WTC11 (cell line): ENCODE measurements at regions not wholly inside any gene's neighbourhood (a gene's known extent, or its start where the extent isn't known, plus 50 kb on each side); places are given as distances from the start of the nearest gene placed in this dataset.

Experiments used
- ATAC-seq: fragments of 200-7000 bp; cut with Tn5 transposase; 2 replicates; pipeline ENCODE4 v1.10.0; 2021; ENCODE audit warnings: mild to moderate bottlenecking, moderate library complexity
- CTCF ChIA-PET: fragments of 300-600 bp; sonication (Branson Sonifier 250); formaldehyde crosslinking; loops from one replicate; lab custom pipeline; 2021; ENCODE audit warnings: antibody characterized with exemption; lab: Charles Lee
- POLR2A ChIA-PET: fragments of 350-600 bp; sonication (Branson Sonifier 250); formaldehyde crosslinking; loops from one replicate; lab custom pipeline; 2021; ENCODE audit warnings: antibody characterized with exemption; lab: Charles Lee
- DNase-seq: peaks from one replicate; pipeline ENCODE4 v3.0.0; 2021; ENCODE audit warnings: low spot score
- H3K27ac Mint-ChIP-seq: 2 replicates; pipeline ENCODE4 v1.8.0; 2021; ENCODE audit warnings: mixed read lengths
- H3K27me3 Mint-ChIP-seq: 2 replicates; pipeline ENCODE4 v1.8.0; 2021; ENCODE audit warnings: low read depth, mild to moderate bottlenecking, moderate library complexity, mixed read lengths
- H3K36me3 Mint-ChIP-seq: 2 replicates; pipeline ENCODE4 v1.8.0; 2021; ENCODE audit warnings: mixed read lengths
- H3K4me1 Mint-ChIP-seq: 2 replicates; pipeline ENCODE4 v1.8.0; 2022; ENCODE audit warnings: mixed read lengths
- H3K4me3 Mint-ChIP-seq: 2 replicates; pipeline ENCODE4 v1.8.0; 2021; ENCODE audit warnings: mild to moderate bottlenecking, moderate library complexity, mixed read lengths
- H3K9me3 Mint-ChIP-seq: 2 replicates; pipeline ENCODE4 v1.8.0; 2021; ENCODE audit warnings: mixed read lengths
- AFF4 ChIP-seq: sonication (generic); formaldehyde crosslinking; IDR thresholded peaks from 2 replicates; pipeline ENCODE4 v1.8.1; 2023; ENCODE audit warnings: mild to moderate bottlenecking, missing genetic modification reagents, borderline replicate concordance
- E2F4 ChIP-seq: sonication (generic); formaldehyde crosslinking; IDR thresholded peaks from 2 replicates; pipeline ENCODE4 v1.8.1; 2022; ENCODE audit warnings: low read depth, mild to moderate bottlenecking, moderate library complexity, missing genetic modification reagents, borderline replicate concordance
- EMX1 ChIP-seq: fragments of 250-450 bp; sonication (Bioruptor Pico); IDR thresholded peaks from 2 replicates; pipeline ENCODE4 v1.8.0; 2021; ENCODE audit warnings: mild to moderate bottlenecking
- ESRRA ChIP-seq: sonication (generic); formaldehyde crosslinking; IDR thresholded peaks from 2 replicates; pipeline ENCODE4 v1.8.1; 2022; ENCODE audit warnings: mild to moderate bottlenecking, missing genetic modification reagents, borderline replicate concordance
- FOXK1 ChIP-seq: sonication (generic); formaldehyde crosslinking; IDR thresholded peaks from 2 replicates; pipeline ENCODE4 v1.8.0; 2022; ENCODE audit warnings: mild to moderate bottlenecking, moderate library complexity, missing genetic modification reagents
- FOXP4 ChIP-seq: sonication (generic); formaldehyde crosslinking; IDR thresholded peaks from 2 replicates; pipeline ENCODE4 v1.8.0; 2022; ENCODE audit warnings: mild to moderate bottlenecking, missing genetic modification reagents
- HMGA2 ChIP-seq: fragments of 250-450 bp; sonication (Bioruptor Pico); IDR thresholded peaks from 2 replicates; pipeline ENCODE4 v1.4.0; 2021; ENCODE audit warnings: mild to moderate bottlenecking, moderate library complexity
- IRF1 ChIP-seq: sonication (generic); formaldehyde crosslinking; IDR thresholded peaks from 2 replicates; pipeline ENCODE4 v1.8.0; 2023; ENCODE audit warnings: missing genetic modification reagents
- JUN ChIP-seq: sonication (generic); formaldehyde crosslinking; IDR thresholded peaks from 2 replicates; pipeline ENCODE4 v1.8.0; 2023; ENCODE audit warnings: mild to moderate bottlenecking, missing genetic modification reagents
- MXD4 ChIP-seq: fragments of 250-450 bp; sonication (Bioruptor Pico); IDR thresholded peaks from 2 replicates; pipeline ENCODE4 v1.8.0; 2021; ENCODE audit warnings: mild to moderate bottlenecking, moderate library complexity, borderline replicate concordance
- TCF7 ChIP-seq: sonication (generic); formaldehyde crosslinking; IDR thresholded peaks from 2 replicates; pipeline ENCODE4 v1.8.0; 2022; ENCODE audit warnings: mild to moderate bottlenecking, low read depth, missing genetic modification reagents, moderate library complexity
- ZNF121 ChIP-seq: sonication (generic); formaldehyde crosslinking; IDR thresholded peaks from 2 replicates; pipeline ENCODE4 v1.8.0; 2023; ENCODE audit warnings: missing genetic modification reagents
- ZNF263 ChIP-seq: sonication (generic); formaldehyde crosslinking; IDR thresholded peaks from 2 replicates; pipeline ENCODE4 v1.8.1; 2022; ENCODE audit warnings: low read depth, mild to moderate bottlenecking, moderate library complexity, missing genetic modification reagents
- ZNF423 ChIP-seq: fragments of 250-450 bp; sonication (Bioruptor Pico); IDR thresholded peaks from 2 replicates; pipeline ENCODE4 v2.1.2; 2022; ENCODE audit warnings: mild to moderate bottlenecking, moderate library complexity
- TF ChIP-seq, protein P1 (sequence below): sonication (generic); formaldehyde crosslinking; IDR thresholded peaks from 2 replicates; pipeline ENCODE4 v1.8.0; 2022; ENCODE audit warnings: mild to moderate bottlenecking, missing genetic modification reagents
- TF ChIP-seq, protein P2 (sequence below): fragments of 250-450 bp; sonication (Bioruptor Pico); IDR thresholded peaks from 2 replicates; pipeline ENCODE4 v1.8.0; 2021; ENCODE audit warnings: mild to moderate bottlenecking
- TF ChIP-seq, protein P3 (sequence below): sonication (generic); formaldehyde crosslinking; IDR thresholded peaks from 2 replicates; pipeline ENCODE4 v1.8.1; 2023; ENCODE audit warnings: mild to moderate bottlenecking, missing genetic modification reagents, moderate library complexity

GRCh38 chr2:234257859-234258561 is 207.5 kb downstream of the SPP2 start:
- H3K36me3 Mint-ChIP-seq: no peaks in the 10 kb centered on the region
- H3K9me3 Mint-ChIP-seq: peaks cover 8% of the 10 kb centered on the region
- H3K4me3 Mint-ChIP-seq: no peak overlapping the region
- H3K27ac Mint-ChIP-seq: no peak overlapping the region
- CTCF ChIA-PET: interaction anchor here (0.8 to 1.0 kb wide), 2 partner anchors 287 to 354 kb away, joined by 3 read pairs; no protein-coding TSS in a partner anchor
- no peaks in the 10 kb centered on the region for H3K27me3 Mint-ChIP-seq
- TF ChIP-seq ZNF121 (CRISPR knock-in tag): no peak
- TF ChIP-seq, protein P1, sequence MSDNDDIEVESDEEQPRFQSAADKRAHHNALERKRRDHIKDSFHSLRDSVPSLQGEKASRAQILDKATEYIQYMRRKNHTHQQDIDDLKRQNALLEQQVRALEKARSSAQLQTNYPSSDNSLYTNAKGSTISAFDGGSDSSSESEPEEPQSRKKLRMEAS (CRISPR knock-in tag): peak; percentile 44; the same call in 1 of the 2 replicates
- peak; percentile 96 for ATAC-seq
- DNase-seq: peak; percentile 37
- H3K4me1 Mint-ChIP-seq: peaks cover 4% of the 10 kb centered on the region
- POLR2A ChIA-PET: interaction anchor here (0.7 kb wide), 1 partner anchor 240 kb away, joined by 3 read pairs; no protein-coding TSS in a partner anchor

DNA sequence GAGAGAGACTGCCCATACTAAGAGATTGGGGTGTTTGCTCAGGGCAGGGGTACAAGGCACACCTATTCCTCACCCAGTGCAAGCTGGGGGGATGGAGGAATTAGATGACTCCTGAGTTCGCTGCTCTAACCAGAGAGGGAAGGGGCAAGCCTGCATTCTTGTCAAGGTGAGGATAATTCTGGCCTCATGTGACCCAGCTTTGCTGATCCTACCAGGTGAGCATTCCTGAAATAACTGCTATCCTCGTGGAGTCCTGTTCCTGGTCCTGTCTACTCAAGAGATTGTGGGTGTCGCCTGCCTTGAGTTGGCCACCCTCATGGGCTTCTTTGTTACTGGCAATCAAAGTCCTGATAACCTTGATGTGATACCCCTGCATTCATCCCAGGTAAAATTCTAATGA is 206.0 kb downstream of the SPP2 start:
- CTCF ChIA-PET: no interaction called here
- no peak overlapping the region for H3K27ac Mint-ChIP-seq
- DNase-seq: no peak

More for the DNA sequence above, 206.0 kb downstream of the SPP2 start:
- no peaks in the 10 kb centered on the region for H3K36me3 Mint-ChIP-seq
- no peaks in the 10 kb centered on the region for H3K27me3 Mint-ChIP-seq
- ATAC-seq: no peak
- H3K9me3 Mint-ChIP-seq: no peaks in the 10 kb centered on the region
- H3K4me3 Mint-ChIP-seq: no peak overlapping the region
- POLR2A ChIA-PET: no interaction called here
- H3K4me1 Mint-ChIP-seq: peaks cover 4% of the 10 kb centered on the region
- TF ChIP-seq MXD4 (CRISPR knock-in tag) (no peak), IRF1 (CRISPR knock-in tag) (no peak), ESRRA (CRISPR knock-in tag) (no peak), E2F4 (CRISPR knock-in tag) (no peak), EMX1 (CRISPR knock-in tag) (no peak), FOXK1 (CRISPR knock-in tag) (no peak), ZNF263 (CRISPR knock-in tag) (no peak), TCF7 (CRISPR knock-in tag) (no peak), AFF4 (CRISPR knock-in tag) (no peak), ZNF423 (CRISPR knock-in tag) (no peak), JUN (no peak), HMGA2 (no peak), FOXP4 (CRISPR knock-in tag) (no peak)
- TF ChIP-seq, protein P2, sequence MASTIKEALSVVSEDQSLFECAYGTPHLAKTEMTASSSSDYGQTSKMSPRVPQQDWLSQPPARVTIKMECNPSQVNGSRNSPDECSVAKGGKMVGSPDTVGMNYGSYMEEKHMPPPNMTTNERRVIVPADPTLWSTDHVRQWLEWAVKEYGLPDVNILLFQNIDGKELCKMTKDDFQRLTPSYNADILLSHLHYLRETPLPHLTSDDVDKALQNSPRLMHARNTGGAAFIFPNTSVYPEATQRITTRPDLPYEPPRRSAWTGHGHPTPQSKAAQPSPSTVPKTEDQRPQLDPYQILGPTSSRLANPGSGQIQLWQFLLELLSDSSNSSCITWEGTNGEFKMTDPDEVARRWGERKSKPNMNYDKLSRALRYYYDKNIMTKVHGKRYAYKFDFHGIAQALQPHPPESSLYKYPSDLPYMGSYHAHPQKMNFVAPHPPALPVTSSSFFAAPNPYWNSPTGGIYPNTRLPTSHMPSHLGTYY (CRISPR knock-in tag): no peak
- TF ChIP-seq, protein P3, sequence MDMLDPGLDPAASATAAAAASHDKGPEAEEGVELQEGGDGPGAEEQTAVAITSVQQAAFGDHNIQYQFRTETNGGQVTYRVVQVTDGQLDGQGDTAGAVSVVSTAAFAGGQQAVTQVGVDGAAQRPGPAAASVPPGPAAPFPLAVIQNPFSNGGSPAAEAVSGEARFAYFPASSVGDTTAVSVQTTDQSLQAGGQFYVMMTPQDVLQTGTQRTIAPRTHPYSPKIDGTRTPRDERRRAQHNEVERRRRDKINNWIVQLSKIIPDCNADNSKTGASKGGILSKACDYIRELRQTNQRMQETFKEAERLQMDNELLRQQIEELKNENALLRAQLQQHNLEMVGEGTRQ (CRISPR knock-in tag): no peak
- TF ChIP-seq, all 79 proteins: peak for 0
